ENCODE measurements at regions not wholly inside any gene's neighbourhood (a gene's known extent, or its start where the extent isn't known, plus 50 kb on each side); places are given as distances from the start of the nearest gene placed in this dataset.

DNA sequence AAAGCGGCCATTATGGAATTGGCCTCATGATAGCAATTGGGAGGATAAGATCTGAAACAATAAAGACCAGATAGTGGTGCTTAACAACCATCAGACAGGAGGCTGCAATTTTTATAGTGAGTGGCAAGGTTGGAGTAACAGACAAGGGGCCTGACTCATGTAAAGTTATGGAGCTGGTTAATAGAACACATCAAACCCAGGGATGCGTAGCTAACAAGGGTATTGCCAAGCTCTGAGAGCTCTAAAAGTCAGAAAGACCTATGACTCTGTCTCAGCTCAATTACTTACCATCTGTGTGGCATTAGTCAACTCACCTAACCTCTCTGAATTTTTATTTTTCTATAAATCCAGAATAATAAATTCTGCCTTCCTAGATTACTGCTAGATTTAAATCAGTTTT lies 1731.5 kb upstream of the FLRT2 start:
- intact Hi-C loops (cut with DNase I) = no loop called here
- H3K4me3 ChIP-seq = no peak overlapping the region

DNA sequence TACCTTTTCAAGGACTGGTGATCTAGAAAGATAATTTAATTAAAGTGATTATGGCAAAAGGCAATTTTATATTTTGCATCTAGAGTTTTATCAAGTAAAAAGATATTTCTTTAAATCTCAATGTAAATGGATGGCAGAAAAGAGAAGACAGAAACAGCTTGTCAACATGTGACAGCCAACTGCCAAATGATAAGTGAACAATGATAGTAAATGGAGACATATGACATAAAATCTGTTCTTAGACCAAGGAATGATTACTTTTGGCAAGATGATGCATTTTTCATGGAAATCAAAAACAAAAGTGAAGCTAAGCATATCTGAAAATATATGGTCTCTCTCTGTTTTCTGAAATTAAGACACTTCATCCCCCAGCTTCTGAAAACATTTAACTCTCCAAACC lies 1730.7 kb upstream of the FLRT2 start:
- no peak for FAIRE-seq
- no peak for TF ChIP-seq CTCF (IDR thresholded peaks at IDR 0.05)
- intact Hi-C loops (cut with DNase I) = no loop called here

More for the DNA sequence above, 1731.5 kb upstream of the FLRT2 start:
- H3K4me1 ChIP-seq = no peaks in the 10 kb centered on the region
- TF ChIP-seq CTCF (IDR thresholded peaks at IDR 0.05) = no peak
- H3K9me3 ChIP-seq = no peaks in the 10 kb centered on the region
- ATAC-seq (no peak), DNase-seq (no peak), FAIRE-seq (no peak)
- whole genome bisulfite sequencing, 2 donors = 90 to 92% methylated on average over 2 of the region's 2 CpGs
- H3K36me3 ChIP-seq = no peaks in the 10 kb centered on the region
- H3K27me3 ChIP-seq = no peaks in the 10 kb centered on the region
- no peak overlapping the region for H3K27ac ChIP-seq

GRCh38 chr14:83814896-83815295 lies 1715.0 kb upstream of the FLRT2 start:
- H3K4me3 ChIP-seq = no peak overlapping the region
- H3K9me3 ChIP-seq = no peaks in the 10 kb centered on the region
- intact Hi-C loops (cut with DNase I) = no loop called here
- no peaks in the 10 kb centered on the region for H3K27me3 ChIP-seq
- H3K4me1 ChIP-seq = no peaks in the 10 kb centered on the region
- FAIRE-seq = no peak
- no peak for DNase-seq
- ATAC-seq = no peak
- H3K36me3 ChIP-seq = no peaks in the 10 kb centered on the region
- H3K27ac ChIP-seq = no peak overlapping the region
- 97 to 98% methylated on average over 1 of the region's 1 CpG for WGBS, 2 donors
- TF ChIP-seq CTCF (IDR thresholded peaks at IDR 0.05) = no peak

More for the DNA sequence above, 1730.7 kb upstream of the FLRT2 start:
- H3K27ac ChIP-seq = no peak overlapping the region
- H3K27me3 ChIP-seq = no peaks in the 10 kb centered on the region
- DNase-seq = no peak
- no peaks in the 10 kb centered on the region for H3K4me1 ChIP-seq
- no peak overlapping the region for H3K4me3 ChIP-seq
- ATAC-seq = no peak
- no peaks in the 10 kb centered on the region for H3K36me3 ChIP-seq
- no peaks in the 10 kb centered on the region for H3K9me3 ChIP-seq

DNA sequence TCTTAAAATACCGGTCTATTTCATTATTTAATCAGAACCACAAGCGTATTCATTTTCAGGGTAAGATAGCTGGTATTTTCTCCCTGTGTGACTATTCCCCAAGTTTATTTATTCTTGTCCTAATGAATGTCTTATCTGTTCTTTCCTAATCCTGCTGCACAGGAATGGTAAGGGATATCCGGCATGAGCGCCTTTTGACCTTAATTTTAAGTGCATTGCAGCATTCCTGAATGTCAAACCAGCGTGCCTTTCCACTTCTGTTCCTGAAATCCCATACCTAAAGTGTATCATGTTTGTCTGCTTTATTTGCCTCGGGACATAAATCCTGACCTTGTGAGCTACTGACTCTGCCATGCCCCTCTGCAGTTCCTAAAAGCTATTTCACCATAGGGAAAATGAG lies 1713.2 kb upstream of the FLRT2 start:
- ATAC-seq (peak in 1 of 4 donors; percentile 30), FAIRE-seq (no peak), DNase-seq (no peak)
- no peak overlapping the region for H3K27ac ChIP-seq
- no peak overlapping the region for H3K4me3 ChIP-seq
- intact Hi-C loops (cut with DNase I) = no loop called here
- H3K4me1 ChIP-seq = no peaks in the 10 kb centered on the region
- H3K27me3 ChIP-seq = no peaks in the 10 kb centered on the region
- H3K36me3 ChIP-seq = no peaks in the 10 kb centered on the region
- no peaks in the 10 kb centered on the region for H3K9me3 ChIP-seq
- WGBS, 2 donors = 34 to 37% methylated on average over 6 of the region's 6 CpGs
- TF ChIP-seq CTCF (IDR thresholded peaks at IDR 0.05) = no peak

DNA sequence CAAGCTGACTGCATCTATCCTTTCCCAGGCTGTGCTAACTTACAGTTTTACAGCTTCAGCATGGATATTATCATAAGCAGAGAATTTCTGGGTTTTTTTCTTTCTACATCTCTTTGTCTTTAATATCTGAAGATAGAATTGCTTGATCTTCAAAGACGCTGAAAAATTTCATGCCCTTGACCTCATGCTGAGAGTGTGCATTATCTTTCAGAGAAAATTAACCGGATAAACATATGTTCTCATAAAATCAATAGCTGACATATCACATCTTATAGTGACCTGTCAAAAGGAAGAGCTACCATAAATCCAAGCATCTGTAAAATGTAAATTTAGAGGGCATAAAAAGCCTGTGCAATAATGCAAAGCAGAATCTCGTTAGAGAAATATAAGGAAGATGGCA lies 1704.1 kb upstream of the FLRT2 start:
- H3K4me1 ChIP-seq = no peaks in the 10 kb centered on the region
- no peaks in the 10 kb centered on the region for H3K27me3 ChIP-seq
- no peak for ATAC-seq
- no peak overlapping the region for H3K27ac ChIP-seq
- H3K36me3 ChIP-seq = no peaks in the 10 kb centered on the region
- TF ChIP-seq CTCF (IDR thresholded peaks at IDR 0.05) = no peak
- no peak for DNase-seq
- FAIRE-seq = no peak
- H3K4me3 ChIP-seq = no peak overlapping the region
- H3K9me3 ChIP-seq = no peaks in the 10 kb centered on the region
- 60 to 64% methylated on average over 3 of the region's 3 CpGs for WGBS, 2 donors
- intact Hi-C loops (cut with DNase I) = no loop called here
